ENCODE measurements at regions not wholly inside any gene's neighbourhood (a gene's known extent, or its start where the extent isn't known, plus 50 kb on each side); places are given as distances from the start of the nearest gene placed in this dataset.
A peak's percentile ranks its signal among the peaks of the same experiment; 100 is the strongest.

- no peak for DNase-seq
These were observed 212.6 kb upstream of the ACTBL2 start for GRCh38 chr5:57695179-57695578.

GRCh38 chr5:57693488-57694305 lies 211.1 kb upstream of the ACTBL2 start:
- no peak for DNase-seq

GRCh38 chr5:57692582-57693487 lies 210.2 kb upstream of the ACTBL2 start:
- DNase-seq: peak; percentile 91

- no peak for DNase-seq
These were observed 208.1 kb upstream of the ACTBL2 start for GRCh38 chr5:57690724-57691123.

GRCh38 chr5:57687596-57687995 lies 205.0 kb upstream of the ACTBL2 start:
- peak; percentile 38 for DNase-seq

- DNase-seq: no peak
These were observed 203.1 kb upstream of the ACTBL2 start for GRCh38 chr5:57685516-57686255.

GRCh38 chr5:57684299-57684702 lies 201.7 kb upstream of the ACTBL2 start:
- DNase-seq: no peak

GRCh38 chr5:57683036-57683630 lies 200.5 kb upstream of the ACTBL2 start:
- DNase-seq: no peak

GRCh38 chr5:57681942-57682341 lies 199.3 kb upstream of the ACTBL2 start:
- no peak for DNase-seq

- DNase-seq: no peak
These were observed 198.1 kb upstream of the ACTBL2 start for GRCh38 chr5:57680686-57681085.

GRCh38 chr5:57677235-57677634 lies 194.6 kb upstream of the ACTBL2 start:
- no peak for DNase-seq

- no peak for DNase-seq
These were observed 193.8 kb upstream of the ACTBL2 start for GRCh38 chr5:57676222-57677098.

- no peak for DNase-seq
These were observed 192.6 kb upstream of the ACTBL2 start for GRCh38 chr5:57675236-57675635.

- DNase-seq: no peak
These were observed 188.8 kb upstream of the ACTBL2 start for GRCh38 chr5:57671371-57671770.

- DNase-seq: no peak
These were observed 184.0 kb upstream of the ACTBL2 start for GRCh38 chr5:57666582-57666981.

- no peak for DNase-seq
These were observed 182.7 kb upstream of the ACTBL2 start for GRCh38 chr5:57665146-57665936.

- no peak for DNase-seq
These were observed 182.1 kb upstream of the ACTBL2 start for GRCh38 chr5:57664700-57665099.

- DNase-seq: no peak
These were observed 180.9 kb upstream of the ACTBL2 start for GRCh38 chr5:57663466-57663865.

GRCh38 chr5:57662991-57663390 lies 180.4 kb upstream of the ACTBL2 start:
- DNase-seq: peak; percentile 74

- DNase-seq: no peak
These were observed 177.3 kb upstream of the ACTBL2 start for GRCh38 chr5:57659886-57660285.

GRCh38 chr5:57658018-57658417 lies 175.4 kb upstream of the ACTBL2 start:
- no peak for DNase-seq
